Fibroblast of mammary gland (primary cell): ENCODE measurements at regions not wholly inside any gene's neighbourhood (a gene's known extent, or its start where the extent isn't known, plus 50 kb on each side); places are given as distances from the start of the nearest gene placed in this dataset.

Source experiments
- DNase-seq: peaks from one replicate; pipeline ENCODE4 v3.0.0-alpha.2; 2010; ENCODE audit warnings: low read depth
- H3K4me3 ChIP-seq: 2 replicates; pipeline ENCODE4 v1.5.1; 2011; ENCODE audit warnings: low read depth, mild to moderate bottlenecking, low read length, moderate library complexity; ENCODE audit not compliant: control insufficient read depth
- CTCF ChIP-seq: conservative IDR thresholded peaks from 2 replicates; pipeline ENCODE4 v1.5.1; 2011; ENCODE audit warnings: low read depth, low read length, inconsistent platforms; ENCODE audit not compliant: control insufficient read depth, insufficient read depth

DNA sequence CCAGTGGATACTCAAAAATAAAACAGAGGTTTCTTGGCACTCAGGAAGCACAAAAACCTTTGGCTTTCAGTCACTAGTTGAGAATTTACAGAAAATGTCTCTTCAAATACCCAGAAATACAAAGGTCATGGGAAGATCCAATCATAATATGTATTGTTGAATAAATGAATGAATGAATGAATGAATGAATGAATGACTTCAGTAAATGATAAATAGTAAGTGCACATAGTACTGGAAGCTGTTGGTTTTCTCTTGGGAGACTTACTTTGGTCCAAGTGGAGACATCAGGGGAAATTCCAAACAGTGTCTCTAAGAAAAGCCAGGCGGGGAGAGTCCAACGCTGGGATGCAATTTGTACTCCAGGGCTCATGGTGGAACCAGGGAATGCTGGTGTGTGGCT lies 261.3 kb upstream of the KLHL29 start:
- no peak overlapping the region for H3K4me3 ChIP-seq
- DNase-seq = no peak
- no peak for TF ChIP-seq CTCF

DNA sequence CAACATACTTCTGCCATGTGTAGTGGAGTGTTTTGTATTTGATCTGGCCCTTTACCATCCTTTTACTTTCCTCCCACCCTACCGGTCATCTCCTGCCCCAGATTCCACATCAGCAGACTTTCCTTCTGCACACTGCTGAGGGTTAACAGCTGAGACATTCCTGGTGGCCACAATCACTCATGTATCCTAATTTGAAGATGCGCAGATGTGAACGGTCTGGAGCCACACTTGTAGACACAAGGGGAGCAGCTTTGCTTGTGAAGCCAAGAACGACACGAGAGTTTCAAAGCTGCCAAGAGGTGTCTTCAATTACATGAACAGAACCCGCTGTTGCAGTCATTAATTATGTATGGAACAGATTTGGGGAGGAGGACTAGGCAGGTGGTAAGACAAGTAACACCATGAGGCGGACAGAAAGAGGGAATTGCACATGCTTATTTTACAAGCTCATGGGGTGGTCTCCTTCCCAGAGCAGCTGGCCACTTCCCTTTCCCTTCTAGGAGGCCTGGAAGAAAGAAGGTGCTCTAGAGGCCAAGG lies 260.7 kb upstream of the KLHL29 start:
- H3K4me3 ChIP-seq = no peak overlapping the region
- TF ChIP-seq CTCF = no peak
- DNase-seq = no peak

DNA sequence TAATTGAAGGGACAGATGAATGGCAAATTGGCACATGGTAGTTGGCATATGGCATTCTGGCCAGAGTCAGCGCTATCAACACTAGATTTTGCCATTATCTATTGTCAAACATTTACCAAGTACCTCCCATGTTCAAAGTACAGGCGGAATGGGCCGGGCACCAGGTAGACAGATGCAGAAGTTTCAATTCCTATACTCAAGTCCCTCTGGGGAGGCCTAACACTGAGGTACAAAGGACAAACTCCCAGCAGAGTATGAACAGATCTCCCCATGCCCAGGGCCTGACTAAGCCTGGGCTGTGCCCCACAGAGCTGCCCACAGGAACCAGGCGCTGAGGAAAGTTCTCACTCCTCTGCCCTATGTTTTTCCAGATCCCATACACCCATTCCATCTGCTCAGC lies 257.5 kb upstream of the KLHL29 start:
- TF ChIP-seq CTCF = no peak
- no peak overlapping the region for H3K4me3 ChIP-seq
- DNase-seq = no peak

- no peak for TF ChIP-seq CTCF
- no peak for DNase-seq
- H3K4me3 ChIP-seq = no peak overlapping the region
Measured at GRCh38 chr2:23128684-23129292, 256.2 kb upstream of the KLHL29 start.

DNA sequence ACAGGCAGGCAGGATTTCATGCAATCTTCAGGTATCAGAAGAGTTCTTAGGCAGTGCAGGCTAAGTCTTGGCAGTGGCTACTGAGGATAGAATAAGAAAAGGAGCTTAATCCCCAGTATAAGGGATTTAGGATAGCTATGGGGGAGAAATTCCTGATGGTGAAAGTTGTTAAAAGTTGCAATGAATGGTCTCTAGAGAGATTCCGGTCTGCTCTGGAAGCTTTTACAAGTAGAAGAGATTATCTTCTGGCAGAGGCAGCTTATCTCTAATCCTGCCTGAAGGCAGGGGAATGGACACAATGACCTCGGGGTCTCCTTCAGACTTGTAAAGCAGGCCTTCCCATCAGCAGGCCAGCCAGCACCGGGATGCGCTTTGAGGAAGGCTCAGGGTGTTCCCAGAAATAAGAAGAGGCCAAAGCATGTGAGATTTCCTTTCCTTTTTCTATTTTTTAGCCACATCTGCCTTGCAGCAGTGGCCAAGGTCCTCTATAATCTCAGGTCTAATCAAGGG lies 253.9 kb upstream of the KLHL29 start:
- no peak for DNase-seq
- no peak overlapping the region for H3K4me3 ChIP-seq
- TF ChIP-seq CTCF = no peak

DNA sequence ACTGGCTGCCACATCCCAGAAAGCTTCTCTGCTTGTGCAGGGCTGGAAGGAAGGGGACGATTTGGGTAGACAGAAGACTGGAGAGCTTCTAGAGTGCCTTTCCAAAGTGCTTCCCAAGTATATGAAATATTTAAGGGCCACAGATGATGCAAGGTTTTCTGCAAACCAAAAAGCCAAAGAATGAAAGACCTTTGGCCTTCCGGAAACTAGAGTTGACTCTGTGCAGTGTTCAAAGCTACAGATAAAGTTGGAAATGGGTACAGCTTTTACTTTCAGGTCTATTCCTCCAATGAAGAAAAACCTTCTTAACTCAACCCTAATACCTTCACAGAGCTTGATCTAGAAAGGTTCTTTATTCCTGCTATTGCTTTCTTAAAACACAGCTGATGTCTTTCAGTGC lies 253.0 kb upstream of the KLHL29 start:
- DNase-seq = no peak
- TF ChIP-seq CTCF = no peak
- H3K4me3 ChIP-seq = no peak overlapping the region
